IMR-90 (cell line): ENCODE measurements at regions not wholly inside any gene's neighbourhood (a gene's known extent, or its start where the extent isn't known, plus 50 kb on each side); places are given as distances from the start of the nearest gene placed in this dataset.

Experiments
- ATAC-seq: fragments of 200-7000 bp; cut with Tn5 transposase; 2 replicates; pipeline ENCODE4 v1.9.1; 2020; ENCODE audit warnings: low read depth, mild to moderate bottlenecking, moderate library complexity
- BruUV-seq: library from RNA; stranded (reverse); fragments of 400-500 nt; replicated peaks from 2 replicates; lab custom pipeline; 2021; lab: Mats Ljungman, UMichigan
- CTCF ChIA-PET: fragments of 300-600 bp; formaldehyde crosslinking; extraction: SDS; loops from one replicate; lab custom pipeline; 2021; ENCODE audit warnings: antibody characterized with exemption; lab: Yijun Ruan, JAX
- POLR2A ChIA-PET: fragments of 300-600 bp; sonication (Branson Sonifier 250); formaldehyde crosslinking; loops from one replicate; lab custom pipeline; 2022; ENCODE audit warnings: antibody characterized with exemption; ENCODE audit not compliant: unreplicated experiment; lab: Charles Lee
- DNase-seq: peaks from one replicate; pipeline ENCODE4 v3.0.0; 2013
- H2AFZ ChIP-seq: replicated peaks from 2 replicates; pipeline ENCODE3; 2013; ENCODE audit warnings: low read length, mild to moderate bottlenecking; ENCODE audit not compliant: poor library complexity
- H2AK5ac ChIP-seq: 2 replicates; pipeline ENCODE4 v1.6.1; 2013; ENCODE audit warnings: low read depth, low read length, inconsistent platforms
- H2AK9ac ChIP-seq: replicated peaks from 2 replicates; pipeline ENCODE3; 2013; ENCODE audit warnings: mild to moderate bottlenecking, low read depth, low read length, moderate library complexity; ENCODE audit not compliant: poor library complexity
- H2BK120ac ChIP-seq: 2 replicates; pipeline ENCODE4 v1.6.1; 2013; ENCODE audit warnings: low read depth, low read length, inconsistent platforms
- H2BK15ac ChIP-seq: 3 replicates; pipeline ENCODE4 v1.6.1; 2013; ENCODE audit warnings: low read depth, low read length, inconsistent platforms
- H2BK20ac ChIP-seq: 2 replicates; pipeline ENCODE4 v1.6.1; 2013; ENCODE audit warnings: low read depth, mild to moderate bottlenecking, inconsistent platforms, low read length, moderate library complexity
- H2BK5ac ChIP-seq: 2 replicates; pipeline ENCODE4 v1.6.1; 2013; ENCODE audit warnings: mild to moderate bottlenecking, low read depth, low read length, inconsistent platforms; ENCODE audit not compliant: poor library complexity, severe bottlenecking
- H3K14ac ChIP-seq: replicated peaks from 2 replicates; pipeline ENCODE4 v1.6.1; 2013; ENCODE audit warnings: low read depth, low read length, inconsistent platforms
- H3K18ac ChIP-seq: 2 replicates; pipeline ENCODE4 v1.6.1; 2013; ENCODE audit warnings: low read depth, low read length, control low read depth
- H3K23ac ChIP-seq: 2 replicates; pipeline ENCODE4 v1.6.1; 2013; ENCODE audit warnings: low read depth, low read length, inconsistent platforms
- H3K27ac ChIP-seq: 2 replicates; pipeline ENCODE4 v1.5.1; 2013; ENCODE audit warnings: mild to moderate bottlenecking, control low read depth, low read length; ENCODE audit not compliant: insufficient read depth
- H3K27me3 ChIP-seq: 2 replicates; pipeline ENCODE4 v1.6.1; 2013; ENCODE audit warnings: low read length; ENCODE audit not compliant: control insufficient read depth, insufficient read depth
- H3K36me3 ChIP-seq: 2 replicates; pipeline ENCODE4 v1.6.1; 2013; ENCODE audit warnings: low read length, mixed read lengths; ENCODE audit not compliant: control insufficient read depth, insufficient read depth
- H3K4ac ChIP-seq: 2 replicates; pipeline ENCODE4 v1.6.1; 2013; ENCODE audit warnings: low read depth, low read length, inconsistent platforms
- H3K4me1 ChIP-seq: 2 replicates; pipeline ENCODE4 v1.6.1; 2013; ENCODE audit warnings: low read length, mixed read lengths; ENCODE audit not compliant: control insufficient read depth, insufficient read depth
- H3K4me2 ChIP-seq: 2 replicates; pipeline ENCODE4 v1.6.1; 2013; ENCODE audit warnings: low read depth, mild to moderate bottlenecking, control low read depth, low read length, moderate library complexity
- H3K4me3 ChIP-seq: 2 replicates; pipeline ENCODE4 v1.5.1; 2013; ENCODE audit warnings: low read depth, mild to moderate bottlenecking, control low read depth, low read length, moderate library complexity; ENCODE audit not compliant: insufficient read depth
- H3K56ac ChIP-seq: 2 replicates; pipeline ENCODE4 v1.6.1; 2013; ENCODE audit warnings: low read length, inconsistent platforms; ENCODE audit not compliant: insufficient read depth; ENCODE audit errors: extremely low read depth
- H3K79me1 ChIP-seq, 2 experiments: 2 replicates each; pipeline ENCODE4 v1.6.1; 2013; ENCODE audit warnings: low read length in 2 of 2, inconsistent platforms in 1 of 2, low read depth in 1 of 2
- H3K9ac ChIP-seq: 2 replicates; pipeline ENCODE4 v1.6.1; 2013; ENCODE audit warnings: low read depth, low read length, control low read depth
- H3K9me1 ChIP-seq: 2 replicates; pipeline ENCODE4 v1.6.1; 2013; ENCODE audit warnings: low read length, inconsistent platforms; ENCODE audit not compliant: insufficient read depth
- H3K9me3 ChIP-seq: 2 replicates; pipeline ENCODE4 v1.6.1; 2013; ENCODE audit warnings: low read length; ENCODE audit not compliant: control insufficient read depth, insufficient read depth
- H4K20me1 ChIP-seq: 2 replicates; pipeline ENCODE4 v1.6.1; 2013; ENCODE audit warnings: low read length, inconsistent platforms; ENCODE audit not compliant: insufficient read depth
- H4K5ac ChIP-seq: 2 replicates; pipeline ENCODE4 v1.6.1; 2013; ENCODE audit warnings: mild to moderate bottlenecking, low read depth, low read length, control low read depth
- H4K8ac ChIP-seq, 2 experiments: 2 replicates each; pipeline ENCODE4 v1.6.1; 2013; ENCODE audit warnings: low read depth in 2 of 2, low read length in 2 of 2, control low read depth in 1 of 2, inconsistent platforms in 1 of 2
- H4K91ac ChIP-seq: 2 replicates; pipeline ENCODE4 v1.6.1; 2013; ENCODE audit warnings: low read depth, low read length, inconsistent platforms; ENCODE audit not compliant: insufficient read depth
- BHLHE40 ChIP-seq: fragments of 150-350 bp; IDR thresholded peaks from 2 replicates; pipeline ENCODE4 v1.6.1; 2016; ENCODE audit warnings: mild to moderate bottlenecking, low read depth, low read length
- CEBPB ChIP-seq: IDR thresholded peaks from 2 replicates; pipeline ENCODE4 v1.6.1; 2012; ENCODE audit warnings: low read depth, low read length, improper control_type of control experiment
- CHD1 ChIP-seq: IDR thresholded peaks from 2 replicates; pipeline ENCODE4 v1.6.1; 2012; ENCODE audit warnings: low read depth, low read length, improper control_type of control experiment
- FOS ChIP-seq: fragments of 150-350 bp; IDR thresholded peaks from 2 replicates; pipeline ENCODE4 v1.6.1; 2016; ENCODE audit warnings: low read depth, low read length
- MAFK ChIP-seq: IDR thresholded peaks from 2 replicates; pipeline ENCODE4 v1.6.1; 2012; ENCODE audit warnings: low read depth, low read length, improper control_type of control experiment
- MAZ ChIP-seq: IDR thresholded peaks from 2 replicates; pipeline ENCODE4 v1.6.1; 2012; ENCODE audit warnings: low read depth, mild to moderate bottlenecking, low read length, improper control_type of control experiment, moderate library complexity, borderline replicate concordance
- MXI1 ChIP-seq: IDR thresholded peaks from 2 replicates; pipeline ENCODE4 v1.6.1; 2012; ENCODE audit warnings: low read depth, mild to moderate bottlenecking, low read length, moderate library complexity, borderline replicate concordance
- NFE2L2 ChIP-seq: fragments of 150-350 bp; IDR thresholded peaks from 2 replicates; pipeline ENCODE4 v1.6.1; 2016; ENCODE audit warnings: low read depth, mild to moderate bottlenecking, low read length
- POLR2A ChIP-seq: IDR thresholded peaks from 2 replicates; pipeline ENCODE4 v1.6.1; 2012; ENCODE audit warnings: mild to moderate bottlenecking, low read depth, low read length
- RAD21 ChIP-seq: IDR thresholded peaks from 2 replicates; pipeline ENCODE4 v1.6.1; 2012; ENCODE audit warnings: low read length, improper control_type of control experiment
- RCOR1 ChIP-seq: IDR thresholded peaks from 2 replicates; pipeline ENCODE4 v1.6.1; 2012; ENCODE audit warnings: mild to moderate bottlenecking, low read length, improper control_type of control experiment; ENCODE audit not compliant: insufficient replicate concordance
- RFX5 ChIP-seq: IDR thresholded peaks from 2 replicates; pipeline ENCODE4 v1.8.0; 2012; ENCODE audit warnings: low read depth, mild to moderate bottlenecking, low read length, moderate library complexity
- SMC3 ChIP-seq: fragments of 150-350 bp; IDR thresholded peaks from 2 replicates; pipeline ENCODE4 v1.6.1; 2016; ENCODE audit warnings: low read depth, mild to moderate bottlenecking, antibody characterized with exemption, low read length, moderate library complexity
- WGBS, 2 experiments: methylation state at CpG; one replicate each; pipeline versions ENCODE4 v1.1.5 to v1.1.7; 2013; ENCODE audit warnings: missing lambda C conversion rate in 2 of 2; ENCODE audit not compliant: insufficient read length in 1 of 2; ENCODE audit errors: extremely low coverage in 2 of 2; 5-methylcytosine and 5-hydroxymethylcytosine counted together
- dilution Hi-C: fragments of 300-500 bp; cut with HindIII; formaldehyde crosslinking; loops from one replicate; pipeline ENCODE4 v1.14.3; 2018; ENCODE audit warnings: low sequenced_read_pairs; ENCODE audit not compliant: unreplicated experiment
- in situ Hi-C: fragments of 300-500 bp; cut with MboI; formaldehyde crosslinking; loops from 3 replicates; pipeline ENCODE4 v1.14.3; 2019; ENCODE audit warnings: low sequenced_read_pairs, inconsistent platforms, mixed read lengths
- intact Hi-C: fragments of 100-400 bp; cut with micrococcal nuclease; formaldehyde crosslinking; loops from 2 replicates; pipeline ENCODE4 v1.10.0; 2022
- TF ChIP-seq, protein P1 (sequence below): fragments of 150-350 bp; IDR thresholded peaks from 2 replicates; pipeline ENCODE4 v1.6.1; 2017; ENCODE audit warnings: mild to moderate bottlenecking, antibody characterized with exemption, low read length, low read depth
- TF ChIP-seq, protein P2 (sequence below): conservative IDR thresholded peaks from 2 replicates; pipeline ENCODE4 v1.5.1; 2012; ENCODE audit warnings: mild to moderate bottlenecking, low read depth, low read length, improper control_type of control experiment
- TF ChIP-seq, protein P3 (sequence below): fragments of 150-350 bp; IDR thresholded peaks from 2 replicates; pipeline ENCODE4 v1.6.1; 2016; ENCODE audit warnings: low read depth, mild to moderate bottlenecking, low read length, moderate library complexity, borderline replicate concordance

DNA sequence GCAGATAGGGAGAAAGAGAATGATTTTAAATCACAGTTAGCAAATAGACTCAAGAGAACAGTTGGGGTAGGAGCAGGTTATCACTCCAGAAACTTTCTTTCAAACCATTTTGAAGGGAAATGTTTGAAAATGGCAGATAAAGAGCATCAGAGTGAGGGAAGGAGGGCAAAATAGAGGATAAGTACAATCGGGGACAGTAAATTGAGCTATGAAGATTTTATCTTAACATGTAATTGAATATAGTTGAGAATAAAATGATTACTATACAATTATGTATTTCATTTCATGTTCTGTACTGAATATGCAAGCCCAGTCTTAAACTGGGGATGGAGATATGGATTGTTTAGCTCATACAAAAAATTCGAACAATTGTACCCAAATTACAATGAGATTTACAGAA is 54.0 kb downstream of the MAP10 start:
- Histone ChIP-seq H4K8ac (no peak overlapping the region), H3K27ac (no peak overlapping the region), H3K36me3 (no peaks in the 10 kb centered on the region), H3K9me1 (no peaks in the 10 kb centered on the region), H3K4me3 (no peak overlapping the region), H3K9ac (no peak overlapping the region), H2AK9ac (no peak overlapping the region), H3K4me2 (no peak overlapping the region), H2AFZ (no peak overlapping the region), H4K91ac (no peak overlapping the region), H3K79me1 (no peaks in the 10 kb centered on the region), H3K56ac (no peak overlapping the region), H2BK120ac (no peak overlapping the region), H4K5ac (no peak overlapping the region), H3K27me3 (peaks cover 2% of the 10 kb centered on the region; the same call in 1 of the 2 replicates), H3K18ac (no peak overlapping the region), H2BK20ac (no peak overlapping the region), H3K9me3 (no peaks in the 10 kb centered on the region), H2BK15ac (no peak overlapping the region), H2BK5ac (no peak overlapping the region), H3K14ac (no peak overlapping the region), H3K4me1 (peaks cover 3% of the 10 kb centered on the region; the same call in 1 of the 2 replicates), H2AK5ac (no peak overlapping the region), H4K20me1 (no peaks in the 10 kb centered on the region), H3K23ac (no peak overlapping the region), H3K4ac (no peak overlapping the region)
- ATAC-seq = no peak
- no TSS peak for BruUV-seq
- dilution Hi-C loops = no loop called here
- ChIA-PET POLR2A (no interaction called here), CTCF (no interaction called here)
- no CpG with 5 or more reads among the region's 2 CpGs for WGBS, 2 experiments
- intact Hi-C loops = no loop called here
- DNase-seq = no peak
- TF ChIP-seq, protein P1, sequence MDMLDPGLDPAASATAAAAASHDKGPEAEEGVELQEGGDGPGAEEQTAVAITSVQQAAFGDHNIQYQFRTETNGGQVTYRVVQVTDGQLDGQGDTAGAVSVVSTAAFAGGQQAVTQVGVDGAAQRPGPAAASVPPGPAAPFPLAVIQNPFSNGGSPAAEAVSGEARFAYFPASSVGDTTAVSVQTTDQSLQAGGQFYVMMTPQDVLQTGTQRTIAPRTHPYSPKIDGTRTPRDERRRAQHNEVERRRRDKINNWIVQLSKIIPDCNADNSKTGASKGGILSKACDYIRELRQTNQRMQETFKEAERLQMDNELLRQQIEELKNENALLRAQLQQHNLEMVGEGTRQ = no peak
- TF ChIP-seq MAFK (no peak), FOS (no peak), RFX5 (no peak), CHD1 (no peak), MXI1 (no peak), MAZ (no peak), NFE2L2 (no peak), BHLHE40 (no peak), POLR2A (no peak), CEBPB (no peak), RCOR1 (no peak), SMC3 (no peak), RAD21 (no peak)
- TF ChIP-seq, protein P2, sequence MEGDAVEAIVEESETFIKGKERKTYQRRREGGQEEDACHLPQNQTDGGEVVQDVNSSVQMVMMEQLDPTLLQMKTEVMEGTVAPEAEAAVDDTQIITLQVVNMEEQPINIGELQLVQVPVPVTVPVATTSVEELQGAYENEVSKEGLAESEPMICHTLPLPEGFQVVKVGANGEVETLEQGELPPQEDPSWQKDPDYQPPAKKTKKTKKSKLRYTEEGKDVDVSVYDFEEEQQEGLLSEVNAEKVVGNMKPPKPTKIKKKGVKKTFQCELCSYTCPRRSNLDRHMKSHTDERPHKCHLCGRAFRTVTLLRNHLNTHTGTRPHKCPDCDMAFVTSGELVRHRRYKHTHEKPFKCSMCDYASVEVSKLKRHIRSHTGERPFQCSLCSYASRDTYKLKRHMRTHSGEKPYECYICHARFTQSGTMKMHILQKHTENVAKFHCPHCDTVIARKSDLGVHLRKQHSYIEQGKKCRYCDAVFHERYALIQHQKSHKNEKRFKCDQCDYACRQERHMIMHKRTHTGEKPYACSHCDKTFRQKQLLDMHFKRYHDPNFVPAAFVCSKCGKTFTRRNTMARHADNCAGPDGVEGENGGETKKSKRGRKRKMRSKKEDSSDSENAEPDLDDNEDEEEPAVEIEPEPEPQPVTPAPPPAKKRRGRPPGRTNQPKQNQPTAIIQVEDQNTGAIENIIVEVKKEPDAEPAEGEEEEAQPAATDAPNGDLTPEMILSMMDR = no peak
- TF ChIP-seq, protein P3, sequence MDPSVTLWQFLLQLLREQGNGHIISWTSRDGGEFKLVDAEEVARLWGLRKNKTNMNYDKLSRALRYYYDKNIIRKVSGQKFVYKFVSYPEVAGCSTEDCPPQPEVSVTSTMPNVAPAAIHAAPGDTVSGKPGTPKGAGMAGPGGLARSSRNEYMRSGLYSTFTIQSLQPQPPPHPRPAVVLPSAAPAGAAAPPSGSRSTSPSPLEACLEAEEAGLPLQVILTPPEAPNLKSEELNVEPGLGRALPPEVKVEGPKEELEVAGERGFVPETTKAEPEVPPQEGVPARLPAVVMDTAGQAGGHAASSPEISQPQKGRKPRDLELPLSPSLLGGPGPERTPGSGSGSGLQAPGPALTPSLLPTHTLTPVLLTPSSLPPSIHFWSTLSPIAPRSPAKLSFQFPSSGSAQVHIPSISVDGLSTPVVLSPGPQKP = no peak
- in situ Hi-C loops = no loop called here
